IPS DF 4.7 (cell line): ENCODE measurements at regions not wholly inside any gene's neighbourhood (a gene's known extent, or its start where the extent isn't known, plus 50 kb on each side); places are given as distances from the start of the nearest gene placed in this dataset.

ENCODE experiments used
- DNase-seq: peaks from one replicate; pipeline ENCODE4 v3.0.0-alpha.2; 2013; ENCODE audit warnings: low spot score; ENCODE audit errors: extremely low read depth

- no peak for DNase-seq
Observed at GRCh38 chr4:176843710-176844109, 51.0 kb upstream of the VEGFC start.

GRCh38 chr4:176844448-176844847 is 51.7 kb upstream of the VEGFC start:
- no peak for DNase-seq

- no peak for DNase-seq
Observed at GRCh38 chr4:176845636-176846035, 52.9 kb upstream of the VEGFC start.

GRCh38 chr4:176849076-176849475 is 56.4 kb upstream of the VEGFC start:
- no peak for DNase-seq

DNA sequence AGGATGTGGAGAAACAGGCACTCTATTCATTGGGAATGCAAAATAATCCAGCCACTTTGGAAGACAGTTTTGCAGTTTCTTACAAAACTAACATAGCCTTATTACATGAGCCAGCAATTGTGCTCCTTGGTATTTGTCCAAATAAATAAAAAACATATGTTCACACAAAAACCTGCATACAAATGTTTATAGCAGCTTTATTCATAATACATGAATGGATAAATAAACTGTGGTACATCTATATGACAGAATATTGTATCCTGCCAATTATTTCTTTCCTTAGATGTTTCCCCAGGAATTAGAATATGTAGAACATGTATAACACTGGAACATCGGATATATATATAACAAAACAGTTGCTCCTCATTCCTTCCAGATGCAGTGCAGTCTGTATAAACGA is 57.7 kb upstream of the VEGFC start:
- no peak for DNase-seq

DNA sequence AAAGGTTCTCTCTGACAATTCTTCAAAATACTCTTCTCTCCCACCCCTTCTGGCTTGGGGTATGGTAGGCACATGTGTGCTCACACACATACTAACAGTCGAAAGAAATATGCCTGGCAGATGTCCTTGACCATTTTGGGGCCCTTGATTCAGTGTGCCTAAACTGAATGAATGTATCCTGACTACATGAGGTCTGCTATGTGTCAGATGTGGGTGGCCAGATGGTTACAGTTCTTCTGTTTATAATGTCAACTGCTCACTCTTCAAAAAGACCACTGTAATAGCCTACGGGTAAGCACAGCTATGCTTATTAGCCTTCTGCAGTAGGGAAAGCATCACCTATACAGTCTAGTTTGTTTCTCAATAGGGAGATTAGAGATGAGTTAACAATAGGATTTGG is 63.7 kb upstream of the VEGFC start:
- DNase-seq, result no peak

- DNase-seq, result no peak
Observed at GRCh38 chr4:176858839-176859238, 66.1 kb upstream of the VEGFC start.

DNA sequence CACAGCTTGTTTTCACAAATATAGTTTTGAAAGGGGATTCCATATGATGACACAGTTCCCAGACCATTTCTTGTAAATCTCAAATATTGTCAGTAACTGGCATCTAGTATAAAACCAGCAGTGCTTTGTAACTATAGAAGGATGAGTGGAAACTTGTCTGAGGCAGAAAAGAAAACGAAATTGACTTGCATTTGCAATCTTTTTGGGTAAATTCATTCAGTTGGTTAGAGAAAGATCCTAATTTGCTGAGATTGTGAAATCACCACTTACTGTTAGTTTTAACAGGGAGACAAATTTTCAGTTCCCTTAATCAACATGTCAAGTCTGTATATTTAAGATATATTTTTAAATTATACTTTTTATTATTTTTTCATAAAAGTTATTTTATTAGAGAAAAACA is 71.5 kb upstream of the VEGFC start:
- DNase-seq, result no peak

- DNase-seq, result no peak
Observed at GRCh38 chr4:176868676-176869075, 76.0 kb upstream of the VEGFC start.

DNA sequence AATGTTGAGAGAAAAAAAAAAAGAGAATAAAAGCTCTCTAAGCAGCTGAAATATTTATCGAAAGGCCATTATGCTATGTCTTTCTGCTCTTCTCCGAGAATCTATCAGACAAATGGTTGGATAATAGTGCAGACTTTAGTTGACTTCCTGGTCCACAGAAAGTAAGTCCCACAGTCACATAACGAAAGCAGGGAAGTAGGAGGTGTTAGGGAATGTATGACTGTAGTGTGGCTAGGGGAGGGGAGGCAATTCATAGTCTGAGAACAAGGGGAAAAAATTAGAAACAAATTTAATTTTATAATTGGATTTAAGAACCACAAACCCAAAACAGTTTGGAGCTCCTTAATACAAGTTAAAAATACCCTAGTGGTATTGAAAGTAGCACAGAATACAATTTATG is 79.7 kb upstream of the VEGFC start:
- no peak for DNase-seq

GRCh38 chr4:176874721-176875445 is 82.2 kb upstream of the VEGFC start:
- DNase-seq, result no peak

DNA sequence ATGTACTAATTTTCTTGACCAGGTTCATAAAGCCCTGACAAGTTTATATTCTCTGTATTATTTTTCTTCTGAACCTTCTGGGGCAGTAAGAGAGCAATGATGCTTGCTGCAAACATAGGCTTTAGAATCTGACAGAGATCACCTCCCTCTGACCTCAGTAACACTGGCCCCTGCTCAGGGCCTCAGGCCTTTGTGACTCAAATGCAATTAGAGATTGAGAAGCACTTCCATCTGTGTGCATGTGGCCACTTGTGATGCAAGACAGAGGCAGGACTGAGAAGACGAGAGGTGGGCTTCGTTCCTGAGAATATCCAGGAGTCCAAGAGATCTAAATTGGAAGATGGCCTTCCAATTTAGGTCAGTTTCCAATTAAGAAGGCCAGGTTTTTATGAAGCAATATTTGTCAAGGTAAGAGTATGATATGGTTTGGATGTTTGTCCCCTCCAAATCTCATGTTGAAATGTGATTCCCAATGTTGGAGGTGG is 82.8 kb upstream of the VEGFC start:
- DNase-seq, result no peak

GRCh38 chr4:176879380-176880116 is 86.8 kb upstream of the VEGFC start:
- no peak for DNase-seq

DNA sequence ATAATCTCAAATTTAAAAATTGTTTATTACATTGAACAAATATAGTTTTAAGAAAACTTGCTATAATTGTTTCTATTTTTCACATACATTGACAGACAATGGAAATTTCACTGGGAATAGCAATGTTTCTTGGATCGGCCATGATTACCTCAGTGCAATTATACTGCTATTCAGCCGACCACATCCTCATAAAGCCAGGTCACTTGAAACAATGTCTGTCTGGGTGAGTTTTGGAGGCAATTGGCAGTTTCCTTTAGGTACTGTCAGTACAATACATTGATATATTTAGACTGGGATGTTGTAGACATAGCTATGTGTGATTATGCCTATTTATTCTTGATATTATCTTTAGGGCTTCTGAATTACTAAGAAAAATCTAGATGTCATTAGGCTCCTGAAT is 89.5 kb upstream of the VEGFC start:
- no peak for DNase-seq

- DNase-seq, result no peak
Observed at GRCh38 chr4:176883108-176883550, 90.4 kb upstream of the VEGFC start.

GRCh38 chr4:176883681-176884418 is 91.1 kb upstream of the VEGFC start:
- no peak for DNase-seq

GRCh38 chr4:176885224-176885623 is 92.5 kb upstream of the VEGFC start:
- DNase-seq, result no peak

- DNase-seq, result no peak
Observed at GRCh38 chr4:176886135-176886534, 93.4 kb upstream of the VEGFC start.

GRCh38 chr4:176889776-176890175 is 97.1 kb upstream of the VEGFC start:
- no peak for DNase-seq

GRCh38 chr4:176894498-176894897 is 101.8 kb upstream of the VEGFC start:
- DNase-seq, result no peak

GRCh38 chr4:176896211-176896610 is 103.5 kb upstream of the VEGFC start:
- no peak for DNase-seq

DNA sequence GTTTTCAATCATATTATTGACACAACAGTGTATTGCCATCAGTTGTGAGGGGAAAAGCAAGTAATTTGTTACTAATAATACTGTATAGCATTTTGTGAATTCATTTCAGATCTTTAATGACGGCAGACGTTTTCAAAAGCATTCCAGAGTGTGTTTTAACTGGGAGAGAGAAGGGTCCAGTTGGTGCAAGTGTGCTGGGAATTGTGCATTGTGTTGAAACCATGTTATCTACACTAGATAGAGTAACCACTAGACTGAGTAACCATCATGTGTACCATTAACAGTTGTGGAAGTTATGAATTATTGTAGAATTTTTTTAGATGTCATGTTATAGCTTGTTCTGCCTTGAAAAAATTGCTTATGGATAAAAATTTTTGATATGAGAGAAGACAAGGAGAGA is 104.5 kb upstream of the VEGFC start:
- no peak for DNase-seq
